GM12874 (cell line): ENCODE measurements at regions not wholly inside any gene's neighbourhood (a gene's known extent, or its start where the extent isn't known, plus 50 kb on each side); places are given as distances from the start of the nearest gene placed in this dataset.

Experiments used
- CTCF ChIP-seq: IDR thresholded peaks from 2 replicates; pipeline ENCODE4 v1.5.1; 2011; ENCODE audit warnings: low read depth, mild to moderate bottlenecking, control low read depth, low read length, moderate library complexity; ENCODE audit not compliant: insufficient read depth

- no peak for TF ChIP-seq CTCF
Observed at GRCh38 chr21:35274090-35274489, 225.0 kb upstream of the RUNX1 start.

GRCh38 chr21:35273333-35273732 lies 224.2 kb upstream of the RUNX1 start:
- no peak for TF ChIP-seq CTCF

GRCh38 chr21:35268817-35269216 lies 219.7 kb upstream of the RUNX1 start:
- TF ChIP-seq CTCF, result no peak

GRCh38 chr21:35268261-35268660 lies 219.2 kb upstream of the RUNX1 start:
- TF ChIP-seq CTCF, result no peak

- no peak for TF ChIP-seq CTCF
Observed at GRCh38 chr21:35266546-35266945, 217.4 kb upstream of the RUNX1 start.

- TF ChIP-seq CTCF, result no peak
Observed at GRCh38 chr21:35265170-35265877, 216.2 kb upstream of the RUNX1 start.

- no peak for TF ChIP-seq CTCF
Observed at GRCh38 chr21:35259457-35259856, 210.4 kb upstream of the RUNX1 start.
